Activated T-helper 17 cell treated with anti-CD3 and anti-CD28 coated beads, Interleukin-2, amount 50 U/mL, for 72 hours (primary cell): ENCODE measurements at regions not wholly inside any gene's neighbourhood (a gene's known extent, or its start where the extent isn't known, plus 50 kb on each side); places are given as distances from the start of the nearest gene placed in this dataset.

Experiments
- ATAC-seq: fragments of 150-1000 bp; cut with Tn5 transposase; replicated peaks from 2 replicates; pipeline ENCODE4 v1.10.0; 2021; ENCODE audit warnings: mild to moderate bottlenecking, moderate library complexity
- H3K27ac Mint-ChIP-seq: one replicate; pipeline ENCODE4 v1.8.0; 2022; ENCODE audit warnings: mixed read lengths
- H3K27me3 Mint-ChIP-seq: one replicate; pipeline ENCODE4 v1.8.0; 2022; ENCODE audit warnings: mixed read lengths
- H3K36me3 Mint-ChIP-seq: one replicate; pipeline ENCODE4 v1.8.0; 2022; ENCODE audit warnings: low read depth, mild to moderate bottlenecking, mixed read lengths
- H3K4me1 Mint-ChIP-seq: one replicate; pipeline ENCODE4 v1.8.0; 2022; ENCODE audit warnings: mixed read lengths
- H3K4me3 Mint-ChIP-seq: one replicate; pipeline ENCODE4 v1.8.0; 2022; ENCODE audit warnings: mild to moderate bottlenecking, mixed read lengths
- H3K9me3 Mint-ChIP-seq: one replicate; pipeline ENCODE4 v1.8.0; 2022; ENCODE audit warnings: mixed read lengths

DNA sequence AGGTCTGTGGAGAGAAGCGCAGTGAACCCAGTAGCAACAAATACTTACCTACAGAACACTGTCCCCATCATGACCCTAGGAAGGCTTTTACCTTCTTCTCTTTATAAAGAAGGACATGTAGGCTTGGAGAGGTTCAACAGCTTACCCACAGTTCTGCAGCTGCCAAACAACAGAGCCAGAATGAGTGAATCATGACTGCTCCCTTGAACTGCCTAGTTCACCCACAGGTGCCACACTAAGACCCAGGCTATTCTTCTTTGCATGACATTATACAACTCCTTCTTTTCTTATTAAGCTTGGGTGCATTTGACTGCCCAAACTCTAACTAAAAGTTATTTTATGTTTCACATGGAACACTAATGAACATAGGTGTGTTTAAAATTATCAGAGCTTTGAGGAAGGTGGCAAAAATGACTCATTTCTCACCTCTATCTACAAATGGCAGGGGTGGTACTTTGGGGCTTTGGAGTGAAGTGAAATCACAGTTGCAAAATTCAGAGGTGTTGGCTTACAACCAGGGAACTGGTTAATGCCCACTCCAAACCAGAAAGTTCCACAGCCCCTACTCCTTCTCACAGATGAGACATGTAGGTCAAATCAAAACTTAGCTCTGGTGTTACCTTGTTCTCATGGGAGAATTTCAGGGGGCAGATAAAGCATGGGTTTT is 201.6 kb downstream of the SEMA6A start:
- Mint-ChIP-seq H3K4me1 (no peaks in the 10 kb centered on the region), H3K4me3 (no peak overlapping the region), H3K9me3 (no peaks in the 10 kb centered on the region), H3K27me3 (no peaks in the 10 kb centered on the region), H3K27ac (no peak overlapping the region), H3K36me3 (no peaks in the 10 kb centered on the region)
- ATAC-seq = no peak

DNA sequence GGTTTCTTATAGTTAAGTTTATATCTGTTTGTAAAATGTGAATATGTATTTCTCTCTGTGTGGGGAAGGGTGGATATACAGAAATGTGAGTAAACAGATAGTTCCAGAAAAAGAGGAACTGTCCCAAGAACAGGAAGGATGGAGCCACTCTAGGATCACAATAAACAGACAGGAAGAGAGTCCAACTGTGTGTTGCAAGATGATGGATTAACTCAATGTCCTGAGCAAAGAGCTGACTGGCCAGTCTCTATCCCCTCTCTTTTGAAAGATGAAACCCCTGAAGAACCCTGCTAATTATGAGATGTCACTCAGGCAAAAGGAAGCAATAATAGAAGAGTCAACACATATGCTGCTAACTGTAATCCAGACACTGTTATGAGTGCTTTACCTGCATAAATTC is 202.7 kb downstream of the SEMA6A start:
- H3K4me1 Mint-ChIP-seq = no peaks in the 10 kb centered on the region
- no peak overlapping the region for H3K27ac Mint-ChIP-seq
- no peaks in the 10 kb centered on the region for H3K36me3 Mint-ChIP-seq
- H3K27me3 Mint-ChIP-seq = no peaks in the 10 kb centered on the region
- no peak overlapping the region for H3K4me3 Mint-ChIP-seq
- ATAC-seq = no peak
- no peaks in the 10 kb centered on the region for H3K9me3 Mint-ChIP-seq

DNA sequence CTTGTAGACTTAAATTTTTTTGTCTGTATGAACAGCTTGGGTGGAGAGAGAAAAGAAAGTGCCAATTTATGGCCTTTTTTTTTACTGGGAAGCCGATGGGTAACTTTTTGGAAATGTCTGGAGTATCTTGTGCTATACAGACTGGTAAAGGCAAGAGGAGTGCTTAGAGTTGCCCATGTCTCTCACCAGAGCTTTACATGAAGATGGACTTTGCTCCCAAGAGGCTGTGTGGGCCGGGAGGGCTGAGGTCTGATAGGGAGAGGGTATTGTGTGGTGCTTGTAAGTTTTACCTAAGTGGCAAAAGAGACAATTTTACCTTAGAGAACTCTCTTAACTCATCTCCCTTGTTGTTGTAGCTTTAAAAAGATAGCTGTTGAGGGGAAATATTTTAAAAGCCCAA is 203.2 kb downstream of the SEMA6A start:
- no peaks in the 10 kb centered on the region for H3K4me1 Mint-ChIP-seq
- no peak overlapping the region for H3K4me3 Mint-ChIP-seq
- no peak for ATAC-seq
- H3K27me3 Mint-ChIP-seq = no peaks in the 10 kb centered on the region
- no peaks in the 10 kb centered on the region for H3K9me3 Mint-ChIP-seq
- H3K36me3 Mint-ChIP-seq = no peaks in the 10 kb centered on the region
- H3K27ac Mint-ChIP-seq = no peak overlapping the region

DNA sequence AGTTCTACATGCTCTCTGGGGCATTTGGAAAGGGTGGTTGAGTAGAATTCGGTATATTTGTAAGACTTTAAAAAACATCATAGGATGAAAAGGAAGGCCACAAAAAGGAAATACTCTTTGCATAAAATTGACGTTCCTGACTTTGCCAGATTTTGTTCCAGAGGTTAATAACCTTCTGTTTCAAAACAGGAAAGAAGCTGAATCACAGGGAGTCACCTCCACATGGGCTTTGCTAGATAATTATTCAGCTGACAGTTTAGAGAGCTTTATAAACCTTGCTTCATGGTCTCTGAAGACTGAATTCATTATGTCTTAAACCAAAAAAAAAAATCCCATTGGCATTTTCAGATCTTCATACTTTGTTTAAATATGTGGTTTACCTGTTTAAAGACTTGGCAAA is 203.7 kb downstream of the SEMA6A start:
- H3K27ac Mint-ChIP-seq = no peak overlapping the region
- no peaks in the 10 kb centered on the region for H3K27me3 Mint-ChIP-seq
- H3K36me3 Mint-ChIP-seq = no peaks in the 10 kb centered on the region
- H3K9me3 Mint-ChIP-seq = no peaks in the 10 kb centered on the region
- H3K4me3 Mint-ChIP-seq = no peak overlapping the region
- ATAC-seq = no peak
- no peaks in the 10 kb centered on the region for H3K4me1 Mint-ChIP-seq

DNA sequence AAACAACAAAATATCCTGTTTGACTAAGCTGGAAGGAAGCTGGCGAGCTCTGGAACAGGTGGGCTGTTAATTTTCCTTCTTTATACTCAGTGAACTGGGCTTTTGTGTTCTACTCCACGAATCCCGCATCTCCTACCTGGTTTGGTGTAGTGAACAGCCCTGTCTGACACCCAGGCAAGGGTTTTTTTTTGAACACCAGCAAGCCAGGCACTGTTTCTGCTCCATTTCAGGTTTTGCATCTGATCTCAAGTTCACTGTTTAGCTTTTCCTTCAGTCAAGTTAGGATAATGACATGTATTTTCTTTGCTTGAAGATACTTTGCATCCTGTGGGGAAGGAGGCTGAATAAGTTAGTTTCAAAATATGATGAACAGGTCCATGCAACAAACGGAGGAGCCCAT is 204.5 kb downstream of the SEMA6A start:
- H3K36me3 Mint-ChIP-seq = no peaks in the 10 kb centered on the region
- ATAC-seq = no peak
- H3K9me3 Mint-ChIP-seq = no peaks in the 10 kb centered on the region
- no peaks in the 10 kb centered on the region for H3K4me1 Mint-ChIP-seq
- no peak overlapping the region for H3K27ac Mint-ChIP-seq
- H3K27me3 Mint-ChIP-seq = no peaks in the 10 kb centered on the region
- no peak overlapping the region for H3K4me3 Mint-ChIP-seq

DNA sequence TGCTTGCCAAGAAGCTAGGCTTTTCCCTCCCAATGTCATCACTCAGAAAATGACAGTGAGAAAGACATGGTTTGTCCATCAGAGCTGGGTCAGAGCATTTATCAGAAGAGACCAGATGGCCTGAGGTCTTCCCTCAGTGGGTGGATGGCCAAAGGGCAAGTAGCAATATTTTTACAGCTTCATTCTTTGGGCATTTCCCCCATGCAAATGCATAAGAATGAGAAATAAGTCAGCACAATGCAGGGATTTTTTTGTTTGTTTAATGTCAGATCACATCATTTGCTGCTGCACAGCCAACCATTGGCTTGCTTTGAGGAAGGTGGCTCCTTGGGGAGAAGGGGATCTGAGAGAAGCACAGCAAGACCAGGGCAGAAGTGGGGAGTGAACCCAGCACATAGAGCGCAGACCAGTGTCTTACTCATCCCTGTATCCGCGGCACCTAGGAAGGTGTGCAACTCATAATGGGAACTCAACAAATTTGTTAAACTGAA is 209.6 kb downstream of the SEMA6A start:
- Mint-ChIP-seq H3K36me3 (no peaks in the 10 kb centered on the region), H3K27ac (no peak overlapping the region), H3K27me3 (no peaks in the 10 kb centered on the region), H3K4me1 (no peaks in the 10 kb centered on the region), H3K9me3 (no peaks in the 10 kb centered on the region), H3K4me3 (no peak overlapping the region)
- ATAC-seq = no peak

DNA sequence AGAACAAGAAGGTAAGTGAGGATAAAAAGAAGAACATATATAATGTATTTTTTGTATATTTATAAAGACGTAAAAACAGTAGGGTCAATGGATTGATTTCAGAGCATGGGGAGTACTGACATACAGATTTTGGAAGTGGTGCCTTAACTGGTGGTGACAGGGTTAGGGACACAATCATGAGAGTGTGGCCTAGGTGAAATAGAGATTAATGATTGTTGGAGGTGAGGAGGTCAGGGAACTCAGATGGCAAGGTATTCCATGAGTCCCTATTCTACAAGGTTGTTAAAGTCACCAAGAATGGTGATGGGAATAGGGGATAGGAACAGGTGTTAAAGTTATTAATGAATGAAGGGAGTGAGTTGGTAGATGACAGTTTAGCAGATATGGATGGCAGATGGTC is 210.8 kb downstream of the SEMA6A start:
- Mint-ChIP-seq H3K4me1 (no peaks in the 10 kb centered on the region), H3K27ac (no peak overlapping the region), H3K36me3 (no peaks in the 10 kb centered on the region), H3K4me3 (no peak overlapping the region), H3K9me3 (no peaks in the 10 kb centered on the region), H3K27me3 (no peaks in the 10 kb centered on the region)
- no peak for ATAC-seq

DNA sequence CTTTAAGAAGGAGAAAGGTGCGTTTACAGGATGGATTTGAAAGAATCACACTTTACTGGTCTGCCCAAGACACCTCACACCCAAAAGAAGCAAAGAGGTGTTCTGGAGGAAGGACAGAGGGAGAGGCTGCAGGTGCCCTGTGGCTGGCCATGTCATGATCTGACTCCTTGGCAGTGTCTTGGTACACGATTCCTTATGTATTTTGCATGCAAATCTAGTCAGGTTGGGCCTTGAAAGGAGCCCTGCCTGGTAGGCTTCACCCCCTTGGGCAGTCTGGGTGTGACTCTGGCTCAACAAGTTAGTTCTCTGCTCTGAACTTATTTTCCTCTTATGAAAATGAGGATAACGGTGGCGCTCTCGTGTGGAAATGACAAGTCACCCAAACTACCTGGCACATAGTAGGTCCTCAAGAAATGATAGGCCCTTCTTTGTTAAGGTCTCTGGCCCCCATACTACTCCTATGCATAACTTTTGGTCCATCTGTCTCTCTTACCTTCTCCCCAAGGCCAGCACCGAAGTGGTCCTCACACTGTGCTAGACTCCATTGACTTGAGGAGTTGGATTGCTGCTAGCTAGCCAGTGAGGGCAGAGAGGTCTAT is 212.5 kb downstream of the SEMA6A start:
- H3K4me1 Mint-ChIP-seq = no peaks in the 10 kb centered on the region
- no peak overlapping the region for H3K27ac Mint-ChIP-seq
- ATAC-seq = no peak
- H3K27me3 Mint-ChIP-seq = no peaks in the 10 kb centered on the region
- H3K4me3 Mint-ChIP-seq = no peak overlapping the region
- no peaks in the 10 kb centered on the region for H3K36me3 Mint-ChIP-seq
- H3K9me3 Mint-ChIP-seq = no peaks in the 10 kb centered on the region

DNA sequence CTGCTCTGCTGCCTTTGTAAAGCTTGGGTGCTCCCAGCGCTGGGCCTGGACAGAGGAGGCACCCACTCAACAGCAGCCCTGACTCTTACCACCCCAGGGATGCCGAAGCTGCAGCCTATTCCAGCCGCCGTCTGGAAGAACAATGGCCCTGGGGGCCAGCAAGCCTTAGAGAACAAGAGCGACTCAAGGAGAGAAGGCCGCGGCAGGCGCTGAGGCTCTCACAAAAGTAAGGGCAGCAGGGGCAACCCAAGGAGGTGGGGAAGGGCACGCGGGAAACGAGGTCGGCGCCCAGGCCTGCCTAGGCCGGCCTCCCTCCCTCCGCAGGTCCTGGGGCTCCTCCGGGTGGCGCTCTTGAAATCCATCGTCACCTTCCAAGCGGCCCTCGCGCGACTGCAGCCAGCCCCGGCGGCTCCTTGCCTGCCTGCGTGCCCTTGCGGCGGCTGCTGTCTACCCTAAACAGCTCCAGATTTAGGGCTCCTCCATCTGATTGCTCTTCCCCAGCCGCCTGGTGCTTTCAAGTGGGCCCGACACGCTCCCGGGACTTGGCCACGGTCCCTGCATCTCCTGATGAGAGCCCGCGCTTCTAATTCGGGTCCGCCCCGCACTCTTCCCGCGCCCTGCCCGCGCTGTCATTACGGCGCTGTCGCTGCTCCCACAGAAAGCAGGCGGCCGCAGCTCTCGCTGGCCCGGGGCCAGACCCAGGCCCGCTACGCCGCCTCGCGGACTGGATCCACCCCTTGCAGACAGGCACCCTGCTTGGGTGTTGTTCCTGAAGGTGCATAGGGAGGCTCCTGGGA is 213.3 kb downstream of the SEMA6A start:
- no peaks in the 10 kb centered on the region for H3K27me3 Mint-ChIP-seq
- H3K4me3 Mint-ChIP-seq = no peak overlapping the region
- no peaks in the 10 kb centered on the region for H3K9me3 Mint-ChIP-seq
- no peaks in the 10 kb centered on the region for H3K36me3 Mint-ChIP-seq
- ATAC-seq = no peak
- H3K4me1 Mint-ChIP-seq = no peaks in the 10 kb centered on the region
- no peak overlapping the region for H3K27ac Mint-ChIP-seq

DNA sequence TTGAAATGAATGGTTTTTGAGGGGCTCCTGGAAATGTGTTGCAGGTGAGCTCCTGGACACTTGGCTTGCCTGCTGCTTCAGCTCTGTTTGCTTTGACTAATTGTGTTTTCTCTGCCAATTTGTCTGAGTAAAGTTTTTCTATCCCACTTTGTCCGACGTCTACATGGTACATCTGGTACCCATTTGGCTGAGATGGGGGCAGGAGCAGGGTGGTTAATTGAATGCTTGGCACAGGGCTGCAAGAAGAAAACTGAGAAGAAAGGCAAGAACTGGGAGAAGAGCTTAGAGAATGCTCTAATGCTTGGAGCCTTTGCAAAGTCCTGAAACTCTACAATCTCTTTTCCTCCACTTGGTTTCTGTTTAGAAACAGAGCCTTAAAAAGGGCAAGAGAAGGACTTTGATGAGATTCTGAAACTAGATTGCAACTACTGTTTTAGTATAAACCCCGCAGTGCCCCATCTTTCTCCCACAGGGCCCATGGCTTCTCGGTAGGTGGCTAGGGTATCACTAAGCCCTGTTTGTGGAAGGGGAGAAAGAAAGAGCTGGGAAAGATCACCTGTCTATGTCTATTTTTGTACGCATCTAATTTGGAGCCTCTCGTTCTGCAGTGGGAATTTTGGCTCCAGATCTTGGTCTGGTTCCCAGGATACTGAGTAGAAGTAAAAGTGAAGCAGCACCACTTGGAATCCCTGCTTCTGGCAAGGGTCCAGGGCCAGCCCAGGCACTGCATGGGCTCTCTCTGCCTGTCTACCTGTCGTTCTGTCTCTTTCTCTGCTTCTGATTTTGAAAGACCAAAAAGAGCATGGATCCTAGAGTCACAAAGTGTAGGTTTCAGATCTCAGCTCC is 214.4 kb downstream of the SEMA6A start:
- no peaks in the 10 kb centered on the region for H3K4me1 Mint-ChIP-seq
- no peak for ATAC-seq
- peaks cover 2% of the 10 kb centered on the region for H3K36me3 Mint-ChIP-seq
- no peaks in the 10 kb centered on the region for H3K27me3 Mint-ChIP-seq
- H3K4me3 Mint-ChIP-seq = no peak overlapping the region
- no peak overlapping the region for H3K27ac Mint-ChIP-seq
- no peaks in the 10 kb centered on the region for H3K9me3 Mint-ChIP-seq

DNA sequence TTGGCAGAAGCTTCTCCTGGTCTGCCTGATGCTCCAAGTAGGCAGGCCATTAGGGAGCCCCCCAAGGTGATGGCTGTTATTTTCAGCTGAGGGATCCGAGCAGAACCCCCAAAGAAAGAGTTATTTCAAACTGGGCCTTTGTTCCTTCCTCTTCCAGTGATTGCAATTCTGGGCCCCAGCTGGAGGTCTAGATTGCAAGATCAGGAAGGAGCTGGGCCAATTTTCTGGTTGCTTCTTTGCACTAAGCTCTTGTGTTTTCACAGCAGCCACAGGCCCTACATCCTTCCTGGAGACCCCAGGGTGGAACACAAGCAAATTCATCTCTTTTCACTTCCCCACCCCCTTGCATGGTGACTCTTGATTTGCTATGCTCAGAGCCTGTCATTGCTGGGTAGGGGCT is 215.0 kb downstream of the SEMA6A start:
- H3K9me3 Mint-ChIP-seq = no peaks in the 10 kb centered on the region
- H3K4me1 Mint-ChIP-seq = no peaks in the 10 kb centered on the region
- H3K4me3 Mint-ChIP-seq = no peak overlapping the region
- H3K27ac Mint-ChIP-seq = no peak overlapping the region
- ATAC-seq = no peak
- no peaks in the 10 kb centered on the region for H3K27me3 Mint-ChIP-seq
- peaks cover 8% of the 10 kb centered on the region for H3K36me3 Mint-ChIP-seq

DNA sequence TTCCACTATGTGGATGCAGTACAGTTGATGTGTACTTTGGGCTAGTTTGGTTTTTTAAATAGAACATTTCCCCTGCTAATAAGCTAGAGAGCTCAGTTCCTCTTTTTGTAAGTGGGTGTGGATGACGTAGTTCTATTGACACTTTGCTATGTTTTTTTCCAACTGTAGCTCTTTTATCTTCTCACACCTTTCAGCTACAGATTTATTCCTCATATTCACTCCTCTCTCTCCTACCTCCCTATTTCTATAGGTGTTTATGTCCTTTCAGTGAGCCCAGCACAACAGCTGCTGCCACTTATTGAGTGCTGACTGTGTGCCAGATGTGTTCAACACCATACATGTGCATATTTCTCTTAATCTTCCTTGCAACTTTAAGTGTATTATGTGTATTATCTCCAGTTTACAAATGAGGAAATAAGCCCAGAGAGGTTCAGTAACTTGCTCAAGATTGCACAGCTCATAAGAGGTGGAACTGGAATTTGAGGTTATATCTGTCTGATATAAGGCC is 215.7 kb downstream of the SEMA6A start:
- peaks cover 8% of the 10 kb centered on the region for H3K36me3 Mint-ChIP-seq
- no peaks in the 10 kb centered on the region for H3K27me3 Mint-ChIP-seq

DNA sequence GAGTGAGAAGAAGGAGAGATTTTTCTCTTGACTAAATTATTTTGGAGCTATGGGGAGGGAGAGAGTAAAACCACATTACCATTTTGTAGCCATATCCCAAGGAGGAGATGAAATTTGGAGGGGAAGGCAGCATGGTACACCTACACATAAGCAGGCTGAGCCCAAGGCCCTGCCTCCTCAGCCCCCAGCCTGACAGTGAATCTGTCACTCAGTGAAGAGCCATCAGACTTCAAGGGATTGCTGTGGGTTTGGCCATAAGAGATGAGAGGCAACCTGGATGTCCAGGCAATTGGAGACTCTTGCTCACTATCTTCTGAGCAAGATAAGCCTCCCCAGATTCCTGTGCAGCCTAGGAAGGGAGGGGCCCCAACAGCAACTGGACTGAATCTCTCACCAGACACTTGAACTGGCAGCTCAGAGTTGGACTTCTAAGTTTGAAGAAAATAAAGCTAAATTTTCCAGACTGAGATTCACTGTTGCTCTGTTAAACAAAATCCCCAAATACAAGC is 216.6 kb downstream of the SEMA6A start:
- Mint-ChIP-seq H3K36me3 (peaks cover 12% of the 10 kb centered on the region), H3K4me3 (no peak overlapping the region), H3K9me3 (peaks cover 3% of the 10 kb centered on the region), H3K27me3 (no peaks in the 10 kb centered on the region), H3K4me1 (no peaks in the 10 kb centered on the region), H3K27ac (no peak overlapping the region)
- ATAC-seq = no peak

More for the DNA sequence above, 215.7 kb downstream of the SEMA6A start:
- Mint-ChIP-seq H3K4me1 (no peaks in the 10 kb centered on the region), H3K27ac (no peak overlapping the region), H3K4me3 (no peak overlapping the region), H3K9me3 (peaks cover 1% of the 10 kb centered on the region)
- no peak for ATAC-seq
